ENCODE measurements at regions not wholly inside any gene's neighbourhood (a gene's known extent, or its start where the extent isn't known, plus 50 kb on each side); places are given as distances from the start of the nearest gene placed in this dataset.

GRCh38 chr3:41101231-41101630 is 98.1 kb upstream of the CTNNB1 start:
- intact Hi-C loops (cut with micrococcal nuclease; ENCODE audit: unreplicated experiment) (no loop called here), in situ Hi-C loops (cut with HindIII; ENCODE audit: low pct_unique_long_range_greater_than_20kb, low sequenced_read_pairs) (no loop called here)
- CTCF ChIA-PET = no interaction called here
- H3K9me3 ChIP-seq (ENCODE audit: control insufficient read depth, insufficient read depth, low read depth, low read length) = no peaks in the 10 kb centered on the region
- POLR2A ChIA-PET = no interaction called here
- H3K27ac ChIP-seq (ENCODE audit: low read length) = no peak overlapping the region
- H3K36me3 ChIP-seq (ENCODE audit: control insufficient read depth, insufficient read depth, low read length) = no peaks in the 10 kb centered on the region
- TF ChIP-seq REST (IDR thresholded peaks at IDR 0.05; ENCODE audit: insufficient read depth in 1 of 2, low read depth in 2 of 2, low read length in 1 of 2) (no peak), SIN3A (IDR thresholded peaks at IDR 0.05; ENCODE audit: borderline replicate concordance, insufficient read depth, low read depth, low read length) (no peak), CTCF (IDR thresholded peaks at IDR 0.05) (no peak), TCF7L2 (IDR thresholded peaks at IDR 0.05; ENCODE audit: low read depth, low read length) (no peak), POLR2AphosphoS5 (IDR thresholded peaks at IDR 0.05; ENCODE audit: low read depth, low read length) (no peak)
- no peaks in the 10 kb centered on the region for H3K27me3 ChIP-seq (ENCODE audit: control insufficient read depth, insufficient read depth, low read length)
- no peak for ATAC-seq
- no peaks in the 10 kb centered on the region for H3K4me1 ChIP-seq (ENCODE audit: control insufficient read depth, insufficient read depth, low read length)
- H3K4me3 ChIP-seq (ENCODE audit: low read depth in 2 of 2, low read length in 2 of 2) = no peak overlapping the region
- BruUV-seq (replicated peaks) = no TSS peak
- no peak for DNase-seq (ENCODE audit: low read depth, low spot score)

- ATAC-seq (no peak), DNase-seq (ENCODE audit: low read depth, low spot score) (no peak)
- H3K27me3 ChIP-seq (ENCODE audit: control insufficient read depth, insufficient read depth, low read length) = no peaks in the 10 kb centered on the region
- intact Hi-C loops (cut with micrococcal nuclease; ENCODE audit: unreplicated experiment) = no loop called here
- BruUV-seq (replicated peaks) = no TSS peak
- no peak for TF ChIP-seq REST (IDR thresholded peaks at IDR 0.05; ENCODE audit: insufficient read depth in 1 of 2, low read depth in 2 of 2, low read length in 1 of 2)
- TF ChIP-seq CTCF (IDR thresholded peaks at IDR 0.05) = no peak
- no peak for TF ChIP-seq TCF7L2 (IDR thresholded peaks at IDR 0.05; ENCODE audit: low read depth, low read length)
- TF ChIP-seq POLR2AphosphoS5 (IDR thresholded peaks at IDR 0.05; ENCODE audit: low read depth, low read length) = no peak
- no peak for TF ChIP-seq SIN3A (IDR thresholded peaks at IDR 0.05; ENCODE audit: borderline replicate concordance, insufficient read depth, low read depth, low read length)
- H3K9me3 ChIP-seq (ENCODE audit: control insufficient read depth, insufficient read depth, low read depth, low read length) = no peaks in the 10 kb centered on the region
- H3K36me3 ChIP-seq (ENCODE audit: control insufficient read depth, insufficient read depth, low read length) = no peaks in the 10 kb centered on the region
- in situ Hi-C loops (cut with HindIII; ENCODE audit: low pct_unique_long_range_greater_than_20kb, low sequenced_read_pairs) = no loop called here
- no peaks in the 10 kb centered on the region for H3K4me1 ChIP-seq (ENCODE audit: control insufficient read depth, insufficient read depth, low read length)
- no peak overlapping the region for H3K4me3 ChIP-seq (ENCODE audit: low read depth in 2 of 2, low read length in 2 of 2)
- no peak overlapping the region for H3K27ac ChIP-seq (ENCODE audit: low read length)
- ChIA-PET CTCF (no interaction called here), POLR2A (no interaction called here)
Measured at GRCh38 chr3:41102053-41102556, 97.2 kb upstream of the CTNNB1 start.
